ENCODE measurements at regions not wholly inside any gene's neighbourhood (a gene's known extent, or its start where the extent isn't known, plus 50 kb on each side); places are given as distances from the start of the nearest gene placed in this dataset.

DNA sequence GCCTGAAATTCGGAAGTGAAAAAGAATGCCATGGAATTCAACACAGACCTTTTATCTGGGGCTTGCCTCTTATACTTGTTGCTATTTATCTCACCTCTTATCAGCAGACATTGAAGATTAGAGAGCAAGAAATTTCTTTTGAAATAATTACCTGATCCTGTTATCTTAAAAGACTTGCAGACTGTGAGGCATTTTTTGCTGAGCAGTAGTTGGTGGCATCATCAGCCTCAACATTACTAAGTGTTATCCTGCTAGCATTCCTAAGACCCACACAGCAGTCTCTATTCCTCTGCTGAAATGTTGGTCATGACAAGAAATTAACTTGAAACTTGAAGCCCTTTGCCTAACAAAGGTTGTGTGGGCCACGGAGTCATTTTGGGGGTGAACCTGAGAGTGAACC lies 186.5 kb downstream of the TRIB2 start:
- no peak for TF ChIP-seq ELF4 (IDR thresholded peaks at IDR 0.05)
- no peak for TF ChIP-seq SUZ12 (IDR thresholded peaks at IDR 0.05)
- no peak for TF ChIP-seq FOXM1 (IDR thresholded peaks at IDR 0.05; ENCODE audit: borderline replicate concordance)
- no peak for TF ChIP-seq ZNF384 (IDR thresholded peaks at IDR 0.05)
- no peak for TF ChIP-seq HDGF (IDR thresholded peaks at IDR 0.05; ENCODE audit: borderline replicate concordance)
- no peak for TF ChIP-seq SP1 (IDR thresholded peaks at IDR 0.05)
- no peak for TF ChIP-seq CTBP1 (IDR thresholded peaks at IDR 0.05; ENCODE audit: borderline replicate concordance)
- TF ChIP-seq FOXK2 (IDR thresholded peaks at IDR 0.05), result no peak
- TF ChIP-seq L3MBTL2 (conservative IDR thresholded peaks at IDR 0.05), result no peak
- TF ChIP-seq, protein P1, sequence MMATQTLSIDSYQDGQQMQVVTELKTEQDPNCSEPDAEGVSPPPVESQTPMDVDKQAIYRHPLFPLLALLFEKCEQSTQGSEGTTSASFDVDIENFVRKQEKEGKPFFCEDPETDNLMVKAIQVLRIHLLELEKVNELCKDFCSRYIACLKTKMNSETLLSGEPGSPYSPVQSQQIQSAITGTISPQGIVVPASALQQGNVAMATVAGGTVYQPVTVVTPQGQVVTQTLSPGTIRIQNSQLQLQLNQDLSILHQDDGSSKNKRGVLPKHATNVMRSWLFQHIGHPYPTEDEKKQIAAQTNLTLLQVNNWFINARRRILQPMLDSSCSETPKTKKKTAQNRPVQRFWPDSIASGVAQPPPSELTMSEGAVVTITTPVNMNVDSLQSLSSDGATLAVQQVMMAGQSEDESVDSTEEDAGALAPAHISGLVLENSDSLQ (IDR thresholded peaks at IDR 0.05), result no peak
- no peak for TF ChIP-seq BHLHE40 (IDR thresholded peaks at IDR 0.05; ENCODE audit: borderline replicate concordance)
- TF ChIP-seq NFRKB (IDR thresholded peaks at IDR 0.05), result no peak

Measured in HEK293T (cell line).